GM21515 (cell line): ENCODE measurements at regions not wholly inside any gene's neighbourhood (a gene's known extent, or its start where the extent isn't known, plus 50 kb on each side); places are given as distances from the start of the nearest gene placed in this dataset.
A peak's percentile ranks its signal among the peaks of the same experiment; 100 is the strongest.

Experiments used
- ATAC-seq: cut with Tn5 transposase; IDR thresholded peaks from one replicate; pipeline ENCODE4 v1.9.1; 2021; ENCODE audit not compliant: unreplicated experiment

DNA sequence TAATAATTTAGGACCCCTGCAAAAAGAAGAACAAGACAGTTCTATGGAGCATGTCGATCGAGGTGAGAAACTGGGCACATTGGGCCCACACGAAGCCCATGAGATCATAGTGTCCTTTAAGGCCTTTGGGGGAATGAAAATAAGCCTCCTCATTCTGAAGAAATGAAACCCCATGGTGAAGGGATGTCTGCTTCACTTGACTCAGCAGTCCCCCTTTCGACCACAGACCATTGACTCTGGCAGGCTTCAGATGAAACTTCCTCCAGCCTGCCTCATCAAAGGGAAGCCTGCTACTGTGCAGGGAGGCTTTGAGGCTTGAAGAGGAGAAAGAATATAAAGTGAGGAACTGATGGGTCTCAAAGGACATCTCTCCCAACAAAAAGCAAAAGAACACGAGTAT lies 144.2 kb upstream of the FBXL4 start:
- ATAC-seq: peak; percentile 93

GRCh38 chr6:99080191-99080590 lies 132.4 kb upstream of the FBXL4 start:
- ATAC-seq: no peak

DNA sequence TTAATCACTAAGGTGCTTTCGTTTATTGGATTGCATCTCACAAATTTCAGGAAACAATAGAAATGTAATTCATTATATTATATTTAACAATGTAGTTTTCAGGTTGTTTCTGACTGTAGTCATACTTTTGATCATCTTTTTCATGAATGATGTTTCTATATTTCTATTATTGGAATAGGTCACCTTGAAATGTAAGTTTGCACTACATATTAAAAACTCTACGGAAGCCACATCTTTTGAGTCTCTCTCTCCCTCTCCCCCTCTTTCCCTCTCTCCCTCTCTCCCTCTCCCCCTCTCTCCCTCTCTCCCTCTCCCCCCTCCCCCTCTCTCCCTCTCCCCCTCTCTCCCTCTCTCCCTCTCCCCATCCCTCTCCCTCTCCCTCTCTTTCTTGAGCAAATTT lies 131.3 kb upstream of the FBXL4 start:
- no peak for ATAC-seq

DNA sequence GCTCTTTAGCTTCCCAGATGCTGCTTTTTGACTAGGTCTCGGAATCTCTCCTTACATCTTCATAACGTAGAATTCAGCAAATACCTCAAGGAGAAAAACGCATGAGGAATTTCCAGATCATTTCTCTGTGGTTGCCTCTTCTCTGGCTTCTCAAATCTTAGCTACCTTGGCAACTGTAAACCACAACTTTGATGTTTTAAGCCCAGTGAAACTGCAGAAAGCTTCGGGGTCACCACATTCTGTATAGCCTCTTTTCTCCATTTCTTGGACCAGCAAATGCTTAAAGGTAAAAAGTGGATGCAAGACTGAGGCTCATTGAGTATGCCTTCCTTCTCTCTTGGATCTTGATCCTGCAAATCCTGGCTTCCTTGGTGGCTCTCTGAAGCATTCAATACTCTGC lies 125.5 kb upstream of the FBXL4 start:
- no peak for ATAC-seq

- no peak for ATAC-seq
Observed at GRCh38 chr6:99066044-99066443, 118.3 kb upstream of the FBXL4 start.

DNA sequence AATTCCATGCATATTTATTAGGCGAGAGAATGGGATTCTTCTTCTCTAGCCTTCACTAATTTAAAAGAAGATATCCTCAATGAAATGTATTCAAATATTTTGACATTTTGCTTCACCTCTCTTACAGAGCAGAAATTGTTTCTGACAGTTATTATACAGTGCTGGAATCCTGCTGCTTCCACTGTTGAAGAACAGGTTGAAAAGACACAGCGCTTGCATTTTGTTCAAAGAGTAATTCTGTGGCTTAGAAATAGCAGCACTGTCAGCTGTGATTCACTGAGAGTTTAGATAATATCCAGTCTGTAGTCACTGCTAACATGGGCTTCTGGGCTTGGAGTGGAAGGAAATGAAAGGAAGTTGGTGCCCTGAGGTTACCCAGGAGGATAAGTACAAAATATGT lies 117.1 kb upstream of the FBXL4 start:
- ATAC-seq: no peak

GRCh38 chr6:99036672-99037071 lies 88.9 kb upstream of the FBXL4 start:
- ATAC-seq: no peak

GRCh38 chr6:99032396-99032795 lies 84.7 kb upstream of the FBXL4 start:
- no peak for ATAC-seq

DNA sequence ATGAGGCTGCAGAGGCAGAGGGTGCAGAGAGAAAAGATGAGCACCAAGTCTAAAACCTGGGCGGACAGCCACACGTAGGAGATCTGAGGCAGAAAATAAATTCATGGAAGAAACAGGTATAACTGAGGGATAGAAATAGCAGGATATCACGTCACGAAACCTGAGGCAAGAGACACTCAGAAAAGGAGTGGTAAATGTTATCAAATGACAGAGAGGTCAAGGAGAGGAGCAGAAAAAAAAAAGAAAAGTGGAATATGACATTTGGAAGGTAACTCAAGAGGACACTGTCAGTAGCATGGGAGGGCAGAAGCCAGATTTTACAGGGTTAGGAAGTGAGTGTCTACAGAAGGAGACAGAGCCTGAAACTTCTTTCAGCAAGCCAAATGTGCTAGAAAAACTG lies 84.2 kb upstream of the FBXL4 start:
- ATAC-seq: no peak

DNA sequence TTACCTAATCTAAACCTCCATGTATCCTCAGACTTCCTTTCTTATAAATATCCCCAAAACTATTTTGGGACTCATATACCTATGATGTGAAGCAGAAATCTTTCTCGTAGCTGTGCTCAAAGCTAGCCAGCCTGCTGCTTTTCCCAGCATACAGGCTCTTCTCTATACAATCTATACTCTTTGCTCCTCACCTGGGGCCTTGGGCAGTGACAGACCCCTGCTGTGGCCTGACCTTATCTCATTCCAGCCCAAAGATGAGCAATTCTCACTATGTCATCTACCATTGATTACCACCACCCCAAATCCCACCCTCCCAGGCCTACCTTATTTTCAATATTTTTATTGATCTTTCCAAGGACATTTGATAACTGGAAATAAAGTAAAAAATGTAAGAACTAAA lies 83.2 kb upstream of the FBXL4 start:
- no peak for ATAC-seq

- no peak for ATAC-seq
Observed at GRCh38 chr6:99026135-99026534, 78.4 kb upstream of the FBXL4 start.

GRCh38 chr6:99024089-99024488 lies 76.3 kb upstream of the FBXL4 start:
- ATAC-seq: no peak

DNA sequence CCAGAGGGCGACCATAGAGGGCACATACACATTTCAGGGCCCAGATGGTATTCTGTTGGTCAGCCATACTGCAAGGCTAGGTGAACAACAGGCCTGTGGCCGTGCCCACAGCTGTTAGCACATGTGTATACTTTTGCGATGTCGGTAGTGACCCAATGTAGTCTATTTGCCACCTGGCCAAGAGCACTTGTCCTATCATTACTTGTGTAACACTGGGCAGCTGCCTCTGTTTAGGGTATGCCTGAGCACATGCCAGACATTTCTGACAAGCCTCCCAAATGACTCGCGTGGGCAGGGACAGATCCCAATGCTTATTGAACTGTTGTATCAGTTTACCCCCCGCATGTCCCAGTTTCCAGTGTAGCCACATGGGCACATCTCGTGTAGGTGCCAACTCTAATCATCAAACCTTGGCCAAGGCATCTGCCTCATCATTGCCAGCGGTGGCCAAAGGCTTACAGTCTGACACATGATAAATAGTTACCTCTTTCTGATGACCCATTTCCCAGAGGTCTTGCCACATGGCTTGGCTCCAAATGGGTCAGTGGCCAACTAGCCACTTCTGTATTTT lies 74.4 kb upstream of the FBXL4 start:
- no peak for ATAC-seq

DNA sequence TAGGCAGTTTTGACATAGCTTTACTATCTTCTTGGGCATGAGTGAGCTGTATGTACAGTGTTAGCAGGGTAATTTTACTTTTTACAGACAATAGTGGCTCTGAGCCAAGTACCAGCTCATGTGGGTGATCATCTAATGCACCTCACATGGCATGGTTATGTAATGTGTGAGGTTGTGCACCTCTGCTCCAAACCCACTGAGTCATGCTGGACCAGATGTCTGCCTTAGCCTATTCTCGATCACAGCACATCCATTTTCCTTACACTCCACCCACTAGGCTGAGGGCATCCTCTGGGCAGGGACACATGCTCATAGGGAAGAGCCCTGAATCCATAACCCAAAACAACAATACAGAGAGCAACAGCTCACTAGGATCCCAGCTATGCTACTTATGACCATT lies 71.6 kb upstream of the FBXL4 start:
- ATAC-seq: no peak

GRCh38 chr6:99017150-99017549 lies 69.4 kb upstream of the FBXL4 start:
- ATAC-seq: no peak

DNA sequence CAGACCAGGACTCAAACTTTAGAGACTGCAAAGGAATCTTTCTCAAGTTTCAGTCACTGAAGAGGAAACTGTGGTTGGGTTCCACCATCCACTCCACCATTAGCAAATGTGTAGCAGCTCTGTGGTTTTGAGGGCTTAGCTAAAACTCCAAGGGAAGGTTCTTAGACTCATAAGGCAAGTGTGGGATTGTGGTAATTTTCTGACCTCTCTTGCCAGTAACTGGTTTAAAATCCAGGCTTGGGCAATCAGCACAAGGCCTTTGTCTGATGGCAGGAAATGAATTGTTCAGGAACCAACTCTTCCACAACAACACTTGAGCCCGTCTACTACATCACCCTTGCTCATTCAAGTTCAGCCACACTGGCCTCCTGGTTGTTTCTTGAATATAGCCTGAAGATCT lies 68.6 kb upstream of the FBXL4 start:
- ATAC-seq: no peak

DNA sequence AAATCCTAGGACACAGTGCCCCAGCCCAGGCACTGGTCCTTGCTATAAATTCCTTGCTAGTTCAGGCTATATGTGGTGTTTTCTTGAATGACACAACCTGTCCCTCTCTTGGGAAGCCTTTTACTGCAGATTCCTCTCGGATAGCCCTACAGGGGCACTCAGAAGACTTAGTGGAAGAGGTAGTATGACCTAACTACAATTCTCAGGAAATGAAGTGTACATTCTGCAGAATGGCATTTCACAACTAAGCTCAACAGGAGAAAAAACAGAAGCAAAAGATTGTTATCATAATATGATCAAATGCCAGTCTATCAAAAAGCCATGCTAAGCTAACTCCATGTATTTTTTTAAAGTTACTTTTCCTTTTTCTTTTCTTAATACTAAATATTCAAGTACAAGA lies 66.3 kb upstream of the FBXL4 start:
- ATAC-seq: no peak

GRCh38 chr6:99013661-99014060 lies 65.9 kb upstream of the FBXL4 start:
- no peak for ATAC-seq

GRCh38 chr6:99013145-99013544 lies 65.4 kb upstream of the FBXL4 start:
- no peak for ATAC-seq

- no peak for ATAC-seq
Observed at GRCh38 chr6:99011151-99011550, 63.4 kb upstream of the FBXL4 start.

GRCh38 chr6:99002831-99003230 lies 55.1 kb upstream of the FBXL4 start:
- no peak for ATAC-seq

DNA sequence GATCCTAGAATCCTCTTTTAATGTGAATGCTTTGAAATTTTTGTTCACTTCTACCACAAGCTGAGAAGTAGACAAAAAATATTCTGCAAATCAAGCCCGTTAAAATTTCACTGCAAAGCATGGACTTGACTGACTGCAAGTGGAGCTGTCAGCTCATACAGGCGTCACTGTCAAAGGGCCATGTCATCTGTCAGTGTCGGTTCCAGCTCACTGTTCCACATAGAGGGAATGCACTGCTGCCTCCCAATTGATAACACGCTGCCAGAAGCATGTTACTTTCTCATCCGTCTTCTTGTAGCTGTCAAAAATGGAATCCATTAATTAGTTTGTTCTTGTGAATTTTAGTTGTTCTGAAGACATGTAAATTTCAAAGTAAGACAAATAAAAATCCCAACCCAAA lies 50.4 kb upstream of the FBXL4 start:
- ATAC-seq: no peak
